GM18868 (cell line): ENCODE measurements at regions not wholly inside any gene's neighbourhood (a gene's known extent, or its start where the extent isn't known, plus 50 kb on each side); places are given as distances from the start of the nearest gene placed in this dataset.
"Not testable (repeated sequence)": the region's sequence is repeated elsewhere in the genome, so short reads cannot be mapped to it uniquely, and the experiment has no call there.

Source experiments
- ATAC-seq: cut with Tn5 transposase; IDR thresholded peaks from one replicate; pipeline ENCODE4 v1.9.1; 2021; ENCODE audit warnings: mild to moderate bottlenecking, moderate library complexity; ENCODE audit not compliant: unreplicated experiment

GRCh38 chr17:54339731-54340130 lies 517.0 kb downstream of the KIF2B start:
- ATAC-seq, result no peak

DNA sequence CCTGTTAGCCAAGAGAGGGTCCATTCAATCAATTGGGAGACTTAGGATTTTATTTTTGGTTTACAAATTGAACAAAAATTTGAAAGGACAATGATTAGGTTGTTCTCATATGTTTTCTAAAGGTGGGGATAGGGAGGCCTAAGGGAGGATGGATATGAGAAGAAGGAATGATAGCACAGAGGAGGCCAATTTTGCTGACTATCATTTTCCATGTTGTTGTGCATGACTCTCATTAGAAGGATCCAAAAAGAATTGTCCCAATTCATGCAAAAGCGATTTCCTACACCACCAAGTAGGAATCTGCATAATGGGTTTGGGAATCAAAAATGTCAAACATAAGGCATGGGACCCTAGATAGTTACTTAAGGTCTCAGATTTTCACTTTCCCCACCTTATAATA lies 524.8 kb downstream of the KIF2B start:
- no peak for ATAC-seq

GRCh38 chr17:54348234-54348633 lies 525.5 kb downstream of the KIF2B start:
- no peak for ATAC-seq

GRCh38 chr17:54353789-54354525 lies 531.2 kb downstream of the KIF2B start:
- ATAC-seq, result peak; percentile 61

- not testable (repeated sequence) for ATAC-seq
Observed at GRCh38 chr17:54361073-54361472, 538.3 kb downstream of the KIF2B start.

- no peak for ATAC-seq
Observed at GRCh38 chr17:54368906-54369305, 531.7 kb upstream of the TOM1L1 start.

- ATAC-seq, result no peak
Observed at GRCh38 chr17:54372069-54372749, 528.4 kb upstream of the TOM1L1 start.

DNA sequence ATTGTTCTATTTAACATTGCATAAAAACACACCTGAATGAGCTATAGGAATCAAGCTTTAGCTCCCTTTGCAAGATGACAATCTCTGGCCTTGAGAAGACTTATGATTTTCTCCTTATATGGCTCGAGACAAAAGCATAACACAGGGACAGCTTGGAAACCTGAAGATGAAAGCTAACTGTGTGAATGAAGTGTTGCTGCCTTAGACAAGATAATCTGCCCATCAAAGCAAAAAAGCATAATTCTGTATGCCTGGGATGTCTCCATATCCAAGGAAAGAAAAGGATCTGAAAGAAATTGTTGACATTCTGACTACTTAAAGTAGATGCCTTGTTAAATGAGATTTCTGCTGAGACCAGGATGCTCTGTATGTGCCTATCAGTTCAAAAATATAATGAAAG lies 526.7 kb upstream of the TOM1L1 start:
- no peak for ATAC-seq

- not testable (repeated sequence) for ATAC-seq
Observed at GRCh38 chr17:54376409-54376808, 524.2 kb upstream of the TOM1L1 start.

- ATAC-seq, result no peak
Observed at GRCh38 chr17:54381482-54381881, 519.2 kb upstream of the TOM1L1 start.

GRCh38 chr17:54404259-54404658 lies 496.4 kb upstream of the TOM1L1 start:
- ATAC-seq, result no peak

- ATAC-seq, result no peak
Observed at GRCh38 chr17:54405826-54406225, 494.8 kb upstream of the TOM1L1 start.

DNA sequence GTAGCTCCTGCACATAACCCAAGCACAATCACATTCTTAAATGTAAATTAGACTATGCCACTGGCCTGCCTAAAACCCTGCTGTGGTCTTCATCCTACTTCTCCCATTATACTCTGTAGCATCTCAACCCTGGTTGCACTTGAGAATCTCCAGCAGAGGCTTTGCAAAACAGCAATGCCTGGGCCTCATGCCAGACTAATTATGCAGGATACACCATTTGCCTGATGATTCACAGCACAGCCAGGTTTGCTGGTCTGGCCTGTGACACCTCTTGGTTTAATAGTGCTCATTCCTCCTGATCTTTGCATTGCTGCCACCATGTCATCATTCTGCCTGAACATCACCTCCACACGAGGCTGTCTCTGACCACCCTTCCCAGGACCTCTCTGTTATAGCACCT lies 491.9 kb upstream of the TOM1L1 start:
- ATAC-seq, result no peak

GRCh38 chr17:54418467-54418866 lies 482.2 kb upstream of the TOM1L1 start:
- no peak for ATAC-seq

- ATAC-seq, result no peak
Observed at GRCh38 chr17:54425671-54426070, 475.0 kb upstream of the TOM1L1 start.

GRCh38 chr17:54426296-54426886 lies 474.3 kb upstream of the TOM1L1 start:
- no peak for ATAC-seq

DNA sequence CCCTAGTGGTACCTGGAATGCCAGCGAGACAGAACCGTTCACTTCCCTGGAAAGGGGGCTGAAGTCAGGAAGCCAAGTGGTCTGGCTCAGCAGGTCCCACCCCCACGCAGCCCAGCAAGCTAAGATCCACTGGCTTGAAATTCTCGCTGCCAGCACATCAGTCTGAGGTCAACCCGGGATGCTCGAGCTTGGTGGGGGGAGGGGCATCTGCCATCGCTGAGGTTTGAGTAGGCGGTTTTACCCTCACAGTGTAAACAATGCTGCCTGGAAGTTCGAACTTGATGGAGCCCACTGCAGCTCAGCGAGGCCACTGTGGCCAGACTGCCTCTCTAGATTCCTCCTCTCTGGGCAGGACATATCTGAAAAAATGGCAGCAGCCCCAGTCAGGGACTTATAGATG lies 464.7 kb upstream of the TOM1L1 start:
- ATAC-seq, result no peak

DNA sequence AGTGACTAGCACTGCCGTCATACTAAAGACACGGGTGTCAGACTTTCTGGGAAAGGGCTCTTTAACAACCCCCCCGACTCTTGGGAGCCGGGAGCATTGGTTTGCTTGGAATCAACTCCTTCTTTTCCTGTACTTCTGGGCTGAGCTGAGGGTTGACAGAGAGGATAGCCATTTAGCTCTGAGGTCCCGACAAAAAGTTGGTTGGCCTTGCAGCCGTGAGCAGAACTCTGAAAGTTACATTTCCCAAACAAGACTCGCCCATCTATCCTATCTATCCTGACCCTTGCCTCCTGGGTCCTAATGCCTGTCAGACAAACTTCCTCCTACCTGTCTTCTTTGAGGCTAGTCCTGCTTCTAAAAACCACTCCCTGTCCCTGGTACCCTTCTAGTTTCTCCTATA lies 460.8 kb upstream of the TOM1L1 start:
- ATAC-seq, result no peak

DNA sequence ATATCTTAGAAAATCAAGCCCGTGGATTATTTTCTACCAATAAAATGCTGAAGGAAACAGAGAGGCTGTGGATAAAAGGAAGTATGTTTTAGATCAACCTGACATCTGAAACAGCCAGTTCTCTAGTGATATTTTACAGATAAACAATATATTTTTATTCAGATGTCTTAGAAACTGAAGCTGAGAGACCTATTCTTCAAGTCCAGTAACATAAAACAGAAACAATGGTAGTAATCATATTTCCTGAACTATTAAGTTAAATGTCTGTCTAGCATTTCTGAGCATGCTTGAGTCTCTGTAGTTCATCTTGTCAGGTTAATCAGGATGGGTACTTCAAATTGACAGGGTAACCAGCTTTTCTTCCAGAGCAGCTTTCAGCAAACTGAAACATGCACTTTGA lies 449.6 kb upstream of the TOM1L1 start:
- ATAC-seq, result no peak

DNA sequence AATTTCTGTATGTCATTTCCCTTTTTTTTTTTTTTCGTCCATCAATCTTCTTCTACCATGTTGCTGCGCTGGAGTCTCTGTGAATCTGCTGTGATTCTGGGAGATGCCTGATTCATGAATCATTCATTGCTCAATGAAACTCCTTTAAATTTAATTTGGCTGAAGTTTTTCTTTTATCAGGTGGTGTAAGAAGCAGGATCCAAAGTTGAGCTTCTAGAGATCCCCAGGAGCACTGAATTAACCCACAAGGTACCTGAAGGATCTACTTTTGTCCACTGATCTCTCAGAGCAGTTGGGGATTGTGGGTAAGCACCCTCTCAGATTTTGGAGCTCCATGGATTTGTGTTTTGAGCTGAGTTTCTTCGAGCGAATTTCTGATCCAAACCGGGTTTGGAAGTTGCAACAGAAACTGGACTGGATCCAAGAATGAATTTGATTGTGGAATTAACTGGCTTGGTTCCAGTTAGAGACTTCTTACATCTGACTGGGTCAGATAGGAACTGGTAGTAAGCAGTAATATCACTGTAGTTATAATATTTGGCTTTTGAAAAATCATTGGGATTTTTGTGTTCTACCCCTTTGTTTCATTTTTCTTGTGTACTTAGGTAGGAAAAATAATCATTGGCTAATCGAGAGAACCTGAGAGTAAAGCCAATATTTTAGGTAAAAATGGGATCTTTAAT lies 447.8 kb upstream of the TOM1L1 start:
- no peak for ATAC-seq

- ATAC-seq, result no peak
Observed at GRCh38 chr17:54455251-54455868, 445.3 kb upstream of the TOM1L1 start.
